Mesenchymal stem cell (in vitro differentiated cells and primary cell): ENCODE measurements at regions not wholly inside any gene's neighbourhood (a gene's known extent, or its start where the extent isn't known, plus 50 kb on each side); places are given as distances from the start of the nearest gene placed in this dataset.

Source experiments
- DNase-seq: peaks from one replicate; pipeline ENCODE4 v3.0.0-alpha.2; 2013
- H2AFZ ChIP-seq: one replicate; pipeline ENCODE4 v1.6.1; 2013; ENCODE audit warnings: low read depth, mild to moderate bottlenecking, control low read depth, inconsistent platforms, low read length, moderate library complexity
- H2AK5ac ChIP-seq: 2 replicates; pipeline ENCODE4 v1.6.1; 2013; ENCODE audit warnings: low read length, moderate library complexity, mild to moderate bottlenecking, inconsistent platforms; ENCODE audit not compliant: severe bottlenecking
- H2BK120ac ChIP-seq: one replicate; pipeline ENCODE4 v1.6.1; 2013; ENCODE audit warnings: low read depth, mild to moderate bottlenecking, inconsistent platforms, low read length, moderate library complexity
- H2BK12ac ChIP-seq, 2 experiments: one replicate each; pipeline ENCODE4 v1.6.1; 2013; ENCODE audit warnings: inconsistent platforms in 2 of 2, low read length in 2 of 2, mild to moderate bottlenecking in 2 of 2, moderate library complexity in 2 of 2, control low read depth in 1 of 2
- H2BK15ac ChIP-seq: one replicate; pipeline ENCODE4 v1.6.1; 2013; ENCODE audit warnings: mild to moderate bottlenecking, low read depth, inconsistent platforms; ENCODE audit not compliant: poor library complexity, severe bottlenecking
- H2BK5ac ChIP-seq: 2 replicates; pipeline ENCODE4 v1.6.1; 2013; ENCODE audit warnings: low read depth, mild to moderate bottlenecking, low read length, control low read depth, inconsistent platforms; ENCODE audit not compliant: poor library complexity, severe bottlenecking
- H3K14ac ChIP-seq, 2 experiments: one replicate each; pipeline ENCODE4 v1.6.1; 2013; ENCODE audit warnings: inconsistent platforms in 2 of 2, low read length in 2 of 2, control low read depth in 1 of 2, mild to moderate bottlenecking in 1 of 2, moderate library complexity in 1 of 2
- H3K18ac ChIP-seq, 2 experiments: one replicate each; pipeline ENCODE4 v1.6.1; 2013; ENCODE audit warnings: inconsistent platforms in 2 of 2, low read length in 2 of 2, control low read depth in 1 of 2, low read depth in 1 of 2, mild to moderate bottlenecking in 1 of 2
- H3K23ac ChIP-seq, 2 experiments: one replicate each; pipeline ENCODE4 v1.6.1; 2013; ENCODE audit warnings: inconsistent platforms in 2 of 2, low read length in 2 of 2, mild to moderate bottlenecking in 2 of 2, moderate library complexity in 2 of 2, control low read depth in 1 of 2
- H3K27ac ChIP-seq: 2 replicates; pipeline ENCODE4 v1.5.1; 2013; ENCODE audit warnings: mild to moderate bottlenecking, moderate library complexity, low read length, control low read depth, inconsistent platforms; ENCODE audit not compliant: poor library complexity, severe bottlenecking
- H3K27me3 ChIP-seq, 2 experiments: 2 replicates each; pipeline versions ENCODE4 v1.6.1 to v1.7.0; 2013; ENCODE audit warnings: low read length in 2 of 2, mild to moderate bottlenecking in 2 of 2, moderate library complexity in 2 of 2, control low read depth in 1 of 2, inconsistent platforms in 1 of 2; ENCODE audit not compliant: control insufficient read depth in 1 of 2, insufficient read depth in 1 of 2
- H3K36me3 ChIP-seq, 2 experiments: 2 replicates each; pipeline versions ENCODE4 v1.6.1 to v1.7.0; 2013; ENCODE audit warnings: low read length in 2 of 2, control low read depth in 1 of 2, inconsistent platforms in 1 of 2, low read depth in 1 of 2, mild to moderate bottlenecking in 1 of 2; ENCODE audit not compliant: insufficient read depth in 2 of 2, control insufficient read depth in 1 of 2
- H3K4ac ChIP-seq, 2 experiments: one replicate each; pipeline ENCODE4 v1.6.1; 2013; ENCODE audit warnings: inconsistent platforms in 2 of 2, low read length in 2 of 2, mild to moderate bottlenecking in 2 of 2, moderate library complexity in 2 of 2, control low read depth in 1 of 2, low read depth in 1 of 2
- H3K4me1 ChIP-seq: 2 replicates; pipeline ENCODE4 v1.6.1; 2013; ENCODE audit warnings: low read depth, low read length, control low read depth; ENCODE audit not compliant: control insufficient read depth, insufficient read depth
- H3K4me2 ChIP-seq: 2 replicates; pipeline ENCODE4 v1.6.1; 2013; ENCODE audit warnings: low read length, mild to moderate bottlenecking, inconsistent platforms; ENCODE audit not compliant: poor library complexity, severe bottlenecking
- H3K4me3 ChIP-seq, 2 experiments: 2 replicates each; pipeline versions ENCODE4 v1.5.1 to v1.7.0; 2013; ENCODE audit warnings: low read length in 2 of 2, mild to moderate bottlenecking in 2 of 2, control low read depth in 1 of 2, low read depth in 1 of 2; ENCODE audit not compliant: insufficient read depth in 1 of 2
- H3K79me1 ChIP-seq: replicated peaks from 2 replicates; pipeline ENCODE4 v1.6.1; 2013; ENCODE audit warnings: mild to moderate bottlenecking, control low read depth, low read length, inconsistent platforms; ENCODE audit not compliant: poor library complexity, severe bottlenecking
- H3K9ac ChIP-seq: 2 replicates; pipeline ENCODE4 v1.7.0; 2013; ENCODE audit warnings: mild to moderate bottlenecking, low read length, moderate library complexity
- H3K9me3 ChIP-seq: 2 replicates; pipeline ENCODE4 v1.7.0; 2013; ENCODE audit warnings: mild to moderate bottlenecking, low read length; ENCODE audit not compliant: control insufficient read depth
- H4K8ac ChIP-seq: one replicate; pipeline ENCODE4 v1.6.1; 2013; ENCODE audit warnings: inconsistent platforms, mild to moderate bottlenecking, low read length, moderate library complexity
- H4K91ac ChIP-seq: one replicate; pipeline ENCODE4 v1.6.1; 2013; ENCODE audit warnings: mild to moderate bottlenecking, low read length, inconsistent platforms
- WGBS: methylation state at CpG from one replicate; pipeline ENCODE4 v1.1.7; 2013; ENCODE audit warnings: mixed read lengths; 5-methylcytosine and 5-hydroxymethylcytosine counted together

- WGBS = 43% methylated on average over 1 of the region's 1 CpG
- no peak overlapping the region for H3K4ac ChIP-seq
These were observed 494.7 kb downstream of the STK39 start for GRCh38 chr2:167752734-167753133.

GRCh38 chr2:167750675-167751074 is 496.7 kb downstream of the STK39 start:
- H3K27ac ChIP-seq = no peak overlapping the region
- no peak overlapping the region for H4K8ac ChIP-seq
- no peak overlapping the region for H2BK120ac ChIP-seq
- 83% methylated on average over 1 of the region's 3 CpGs for WGBS
- no peak overlapping the region for H2AFZ ChIP-seq
- no peak overlapping the region for H2BK12ac ChIP-seq
- H3K18ac ChIP-seq = no peak overlapping the region
- H3K4ac ChIP-seq = no peak overlapping the region
- no peaks in the 10 kb centered on the region for H3K4me1 ChIP-seq
- H3K23ac ChIP-seq = no peak overlapping the region
- H3K36me3 ChIP-seq = no peaks in the 10 kb centered on the region
- H3K9me3 ChIP-seq = no peaks in the 10 kb centered on the region
- no peak overlapping the region for H2BK15ac ChIP-seq
- H3K27me3 ChIP-seq = no peaks in the 10 kb centered on the region
- H2BK5ac ChIP-seq = no peak overlapping the region
- H4K91ac ChIP-seq = no peak overlapping the region
- H3K4me3 ChIP-seq = no peak overlapping the region
- H3K4me2 ChIP-seq = no peak overlapping the region
- no peak for DNase-seq
- no peaks in the 10 kb centered on the region for H3K79me1 ChIP-seq
- H3K14ac ChIP-seq = no peak overlapping the region
- no peak overlapping the region for H3K9ac ChIP-seq
- H2AK5ac ChIP-seq = no peak overlapping the region

More at GRCh38 chr2:167752734-167753133, 494.7 kb downstream of the STK39 start:
- no peak for DNase-seq
- Histone ChIP-seq H2BK12ac (no peak overlapping the region), H3K18ac (no peak overlapping the region), H4K8ac (no peak overlapping the region), H3K4me1 (peaks cover 2% of the 10 kb centered on the region), H3K27me3 (no peaks in the 10 kb centered on the region), H3K14ac (no peak overlapping the region), H3K9me3 (no peaks in the 10 kb centered on the region), H4K91ac (no peak overlapping the region), H2AK5ac (no peak overlapping the region), H3K27ac (no peak overlapping the region), H2AFZ (no peak overlapping the region), H3K4me3 (no peak overlapping the region), H3K4me2 (no peak overlapping the region), H3K79me1 (no peaks in the 10 kb centered on the region), H3K36me3 (no peaks in the 10 kb centered on the region), H3K9ac (no peak overlapping the region), H2BK15ac (no peak overlapping the region), H2BK5ac (no peak overlapping the region), H2BK120ac (no peak overlapping the region), H3K23ac (no peak overlapping the region)

DNA sequence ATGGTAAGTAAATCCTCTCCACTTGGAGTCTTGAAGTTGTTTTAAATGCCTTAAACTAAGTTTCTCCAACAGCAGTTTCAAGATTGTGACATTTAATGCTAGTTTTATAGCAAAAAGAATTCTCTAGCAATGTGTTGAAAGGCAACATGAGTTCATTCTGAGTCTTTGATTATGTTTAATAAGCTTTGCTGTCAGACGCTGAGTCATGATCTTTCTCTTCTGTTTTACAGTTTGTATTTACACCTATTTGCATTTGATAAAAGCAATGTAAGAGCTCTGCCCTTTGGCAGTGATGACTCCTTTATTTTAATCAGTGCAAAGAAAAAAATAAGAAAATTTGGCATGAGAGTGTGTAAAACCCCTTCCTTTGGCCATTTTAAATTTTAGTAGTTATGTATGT is 497.7 kb downstream of the STK39 start:
- WGBS = 100% methylated on average over 1 of the region's 1 CpG
- H3K4ac ChIP-seq = no peak overlapping the region

GRCh38 chr2:167749016-167749415 is 498.4 kb downstream of the STK39 start:
- H4K91ac ChIP-seq = no peak overlapping the region
- H3K18ac ChIP-seq = no peak overlapping the region
- no peaks in the 10 kb centered on the region for H3K79me1 ChIP-seq
- H3K27me3 ChIP-seq = no peaks in the 10 kb centered on the region
- DNase-seq = no peak
- H3K4me1 ChIP-seq = no peaks in the 10 kb centered on the region
- no peak overlapping the region for H2BK5ac ChIP-seq
- no peak overlapping the region for H3K4me3 ChIP-seq
- no peak overlapping the region for H2BK120ac ChIP-seq
- H4K8ac ChIP-seq = no peak overlapping the region
- H3K9me3 ChIP-seq = no peaks in the 10 kb centered on the region
- no peak overlapping the region for H3K27ac ChIP-seq
- H3K4me2 ChIP-seq = no peak overlapping the region
- no peak overlapping the region for H3K23ac ChIP-seq
- H2AK5ac ChIP-seq = no peak overlapping the region
- H3K36me3 ChIP-seq = no peaks in the 10 kb centered on the region
- no peak overlapping the region for H3K4ac ChIP-seq
- H3K9ac ChIP-seq = no peak overlapping the region
- no peak overlapping the region for H2BK15ac ChIP-seq
- H3K14ac ChIP-seq = no peak overlapping the region
- H2BK12ac ChIP-seq = no peak overlapping the region
- no peak overlapping the region for H2AFZ ChIP-seq
- WGBS = 99% methylated on average over 3 of the region's 3 CpGs

More for the DNA sequence above, 497.7 kb downstream of the STK39 start:
- no peak overlapping the region for H2AFZ ChIP-seq
- no peak for DNase-seq
- H3K23ac ChIP-seq = no peak overlapping the region
- no peak overlapping the region for H4K91ac ChIP-seq
- H3K14ac ChIP-seq = no peak overlapping the region
- H3K4me2 ChIP-seq = no peak overlapping the region
- no peak overlapping the region for H3K4me3 ChIP-seq
- H4K8ac ChIP-seq = no peak overlapping the region
- H3K18ac ChIP-seq = no peak overlapping the region
- no peaks in the 10 kb centered on the region for H3K9me3 ChIP-seq
- H2BK12ac ChIP-seq = no peak overlapping the region
- no peak overlapping the region for H3K27ac ChIP-seq
- H2AK5ac ChIP-seq = no peak overlapping the region
- H3K36me3 ChIP-seq = no peaks in the 10 kb centered on the region
- H2BK15ac ChIP-seq = no peak overlapping the region
- no peaks in the 10 kb centered on the region for H3K4me1 ChIP-seq
- H3K79me1 ChIP-seq = no peaks in the 10 kb centered on the region
- H3K27me3 ChIP-seq = no peaks in the 10 kb centered on the region
- H2BK120ac ChIP-seq = no peak overlapping the region
- H2BK5ac ChIP-seq = no peak overlapping the region
- H3K9ac ChIP-seq = no peak overlapping the region
